Lower leg skin (tissue), 4 donors: ENCODE measurements at regions not wholly inside any gene's neighbourhood (a gene's known extent, or its start where the extent isn't known, plus 50 kb on each side); places are given as distances from the start of the nearest gene placed in this dataset.

Experiments used
- DNase-seq, 2 donors: peaks; one replicate each; pipeline ENCODE4 v3.0.0-alpha.2; 2019; ENCODE audit warnings: low spot score in 2 of 2
- H3K4me3 ChIP-seq: fragments of 200-600 bp; sonication (generic); 2 replicates; pipeline ENCODE4 v1.5.1; 2017; ENCODE audit warnings: mild to moderate bottlenecking, low read depth; ENCODE audit not compliant: poor library complexity, severe bottlenecking
- CTCF ChIP-seq, 3 donors: fragments of 450-650 bp; IDR thresholded peaks; one replicate each; pipeline ENCODE4 v1.5.1; 2016; ENCODE audit warnings: antibody characterized with exemption in 3 of 3, mild to moderate bottlenecking in 3 of 3, moderate library complexity in 2 of 3
- POLR2A ChIP-seq, 2 donors: fragments of 450-650 bp; IDR thresholded peaks; one replicate each; pipeline ENCODE4 v1.6.1; 2016 to 2017; ENCODE audit warnings: antibody characterized with exemption in 2 of 2, mild to moderate bottlenecking in 1 of 2, moderate library complexity in 1 of 2
- WGBS, 2 donors: methylation state at CpG; one replicate each; pipeline ENCODE4 v1.1.5; 2018; 5-methylcytosine and 5-hydroxymethylcytosine counted together
- intact Hi-C: fragments of 100-400 bp; cut with DNase I; formaldehyde crosslinking; loops from one replicate; pipeline ENCODE4 v1.15.0; 2023; ENCODE audit warnings: low total_unique reads

GRCh38 chr7:88477976-88478375 is 171.3 kb upstream of the STEAP4 start:
- TF ChIP-seq POLR2A (IDR thresholded peaks at IDR 0.05) = no peak
- TF ChIP-seq CTCF (IDR thresholded peaks at IDR 0.05) = no peak
- intact Hi-C loops = no loop called here
- H3K4me3 ChIP-seq = no peak overlapping the region
- DNase-seq = no peak

- TF ChIP-seq CTCF (IDR thresholded peaks at IDR 0.05) (no peak), POLR2A (IDR thresholded peaks at IDR 0.05) (no peak)
- intact Hi-C loops = no loop called here
- WGBS, 2 donors = 80 to 82% methylated on average over 4 of the region's 4 CpGs
- DNase-seq = no peak
- no peak overlapping the region for H3K4me3 ChIP-seq
These were observed 158.9 kb upstream of the STEAP4 start for GRCh38 chr7:88465600-88465999.

GRCh38 chr7:88462799-88463198 is 156.1 kb upstream of the STEAP4 start:
- no peak overlapping the region for H3K4me3 ChIP-seq
- intact Hi-C loops = no loop called here
- DNase-seq = no peak
- TF ChIP-seq CTCF (IDR thresholded peaks at IDR 0.05) (no peak), POLR2A (IDR thresholded peaks at IDR 0.05) (no peak)

- no peak overlapping the region for H3K4me3 ChIP-seq
- TF ChIP-seq CTCF (IDR thresholded peaks at IDR 0.05) (no peak), POLR2A (IDR thresholded peaks at IDR 0.05) (no peak)
- intact Hi-C loops = no loop called here
- DNase-seq = no peak
These were observed 154.0 kb upstream of the STEAP4 start for GRCh38 chr7:88460650-88461049.

GRCh38 chr7:88458946-88459345 is 152.3 kb upstream of the STEAP4 start:
- H3K4me3 ChIP-seq = no peak overlapping the region
- TF ChIP-seq CTCF (IDR thresholded peaks at IDR 0.05) (no peak), POLR2A (IDR thresholded peaks at IDR 0.05) (no peak)
- intact Hi-C loops = no loop called here
- DNase-seq = no peak

GRCh38 chr7:88458279-88458678 is 151.6 kb upstream of the STEAP4 start:
- intact Hi-C loops = no loop called here
- no peak for TF ChIP-seq CTCF (IDR thresholded peaks at IDR 0.05)
- no peak overlapping the region for H3K4me3 ChIP-seq
- DNase-seq = no peak
